SU-DHL-6 (cell line): ENCODE measurements at regions not wholly inside any gene's neighbourhood (a gene's known extent, or its start where the extent isn't known, plus 50 kb on each side); places are given as distances from the start of the nearest gene placed in this dataset.

Source experiments
- EZH2phosphoT487 ChIP-seq: fragments of 200-600 bp; sonication (generic), shearing (Covaris generic); conservative IDR thresholded peaks from 2 replicates; pipeline ENCODE4 v1.6.1; 2018; ENCODE audit warnings: mild to moderate bottlenecking, antibody characterized with exemption, low read length, moderate library complexity, mixed read lengths
- TF ChIP-seq, protein P1 (sequence below): fragments of 200-600 bp; sonication (generic); IDR thresholded peaks from one replicate; pipeline ENCODE4 v1.5.1; 2017; ENCODE audit warnings: antibody characterized with exemption, mild to moderate bottlenecking, low read length, moderate library complexity; ENCODE audit not compliant: insufficient read depth, poor library complexity, severe bottlenecking

DNA sequence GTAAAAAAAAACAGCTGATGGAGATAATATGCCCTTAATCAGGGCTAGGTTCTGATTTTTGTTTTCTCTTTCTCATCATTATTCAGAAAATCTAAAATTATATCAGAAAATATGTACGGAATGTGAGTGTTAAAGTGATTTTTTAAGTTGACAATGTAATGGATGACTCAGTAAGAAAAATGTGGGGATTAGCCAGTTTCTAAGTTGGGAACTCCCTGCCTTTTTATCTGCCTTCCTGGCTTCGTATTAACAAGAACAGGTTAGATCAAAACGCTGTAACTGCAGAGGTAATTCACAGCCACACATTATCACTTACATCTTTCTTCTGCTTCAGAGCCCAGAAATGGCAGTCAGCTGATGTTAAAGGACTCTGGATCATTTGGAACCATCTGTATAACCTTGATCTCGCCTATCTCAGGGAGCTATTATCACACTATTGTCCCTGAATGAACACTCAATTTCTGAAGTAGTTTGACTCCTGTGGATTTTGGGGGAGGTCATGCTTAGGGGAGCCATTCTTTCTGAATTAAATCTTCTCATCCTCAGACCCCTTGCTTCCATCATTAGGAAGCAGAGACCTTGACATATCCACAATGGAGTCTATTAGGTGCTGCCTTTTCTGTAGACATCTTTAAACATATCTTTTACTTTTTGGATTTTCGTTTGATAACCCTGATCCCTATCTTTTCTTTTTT is 135.7 kb upstream of the SLC16A7 start:
- TF ChIP-seq, protein P1, sequence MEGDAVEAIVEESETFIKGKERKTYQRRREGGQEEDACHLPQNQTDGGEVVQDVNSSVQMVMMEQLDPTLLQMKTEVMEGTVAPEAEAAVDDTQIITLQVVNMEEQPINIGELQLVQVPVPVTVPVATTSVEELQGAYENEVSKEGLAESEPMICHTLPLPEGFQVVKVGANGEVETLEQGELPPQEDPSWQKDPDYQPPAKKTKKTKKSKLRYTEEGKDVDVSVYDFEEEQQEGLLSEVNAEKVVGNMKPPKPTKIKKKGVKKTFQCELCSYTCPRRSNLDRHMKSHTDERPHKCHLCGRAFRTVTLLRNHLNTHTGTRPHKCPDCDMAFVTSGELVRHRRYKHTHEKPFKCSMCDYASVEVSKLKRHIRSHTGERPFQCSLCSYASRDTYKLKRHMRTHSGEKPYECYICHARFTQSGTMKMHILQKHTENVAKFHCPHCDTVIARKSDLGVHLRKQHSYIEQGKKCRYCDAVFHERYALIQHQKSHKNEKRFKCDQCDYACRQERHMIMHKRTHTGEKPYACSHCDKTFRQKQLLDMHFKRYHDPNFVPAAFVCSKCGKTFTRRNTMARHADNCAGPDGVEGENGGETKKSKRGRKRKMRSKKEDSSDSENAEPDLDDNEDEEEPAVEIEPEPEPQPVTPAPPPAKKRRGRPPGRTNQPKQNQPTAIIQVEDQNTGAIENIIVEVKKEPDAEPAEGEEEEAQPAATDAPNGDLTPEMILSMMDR: no peak
- no peak for TF ChIP-seq EZH2phosphoT487
